AG04450 (cell line): ENCODE measurements at regions not wholly inside any gene's neighbourhood (a gene's known extent, or its start where the extent isn't known, plus 50 kb on each side); places are given as distances from the start of the nearest gene placed in this dataset.

ENCODE experiments used
- CTCF ChIA-PET: fragments of 300-600, 350-600 bp; formaldehyde crosslinking; extraction: SDS; loops from one replicate; lab custom pipeline; 2022; ENCODE audit warnings: antibody characterized with exemption, inconsistent platforms; lab: Charles Lee
- POLR2A ChIA-PET: fragments of 350-600 bp; formaldehyde crosslinking; extraction: SDS; loops from one replicate; lab custom pipeline; 2021; ENCODE audit warnings: antibody characterized with exemption, inconsistent platforms; lab: Yijun Ruan, JAX
- DNase-seq: peaks from one replicate; pipeline ENCODE4 v3.0.0-alpha.2; 2011; ENCODE audit warnings: low read depth, low spot score
- H3K27ac ChIP-seq: one replicate; pipeline ENCODE4 v1.5.1; 2012; ENCODE audit warnings: low read depth, low read length, control low read depth
- H3K27me3 ChIP-seq: one replicate; pipeline ENCODE4 v1.6.0; 2012; ENCODE audit warnings: low read length; ENCODE audit not compliant: control insufficient read depth, insufficient read depth
- H3K4me3 ChIP-seq: 2 replicates; pipeline ENCODE4 v1.5.1; 2011; ENCODE audit warnings: mild to moderate bottlenecking, low read depth, low read length, control low read depth
- H3K9me3 ChIP-seq: 2 replicates; pipeline ENCODE4 v1.5.1; 2012; ENCODE audit warnings: low read length; ENCODE audit not compliant: control insufficient read depth, insufficient read depth
- CTCF ChIP-seq: IDR thresholded peaks from 2 replicates; pipeline ENCODE4 v1.5.1; 2011; ENCODE audit warnings: low read depth, low read length, control low read depth, inconsistent platforms

GRCh38 chr5:175236176-175236575, 207.8 kb downstream of the DRD1 start:
- H3K4me3 ChIP-seq: no peak overlapping the region
- H3K27ac ChIP-seq: no peak overlapping the region
- no peaks in the 10 kb centered on the region for H3K9me3 ChIP-seq
- peaks cover 5% of the 10 kb centered on the region for H3K27me3 ChIP-seq
- POLR2A ChIA-PET: no interaction called here
- TF ChIP-seq CTCF: no peak
- DNase-seq: no peak
- CTCF ChIA-PET: no interaction called here

- Histone ChIP-seq H3K27ac (no peak overlapping the region), H3K4me3 (no peak overlapping the region), H3K9me3 (no peaks in the 10 kb centered on the region), H3K27me3 (peaks cover 5% of the 10 kb centered on the region)
- DNase-seq: no peak
- ChIA-PET CTCF (no interaction called here), POLR2A (no interaction called here)
- no peak for TF ChIP-seq CTCF
These were observed 208.6 kb downstream of the DRD1 start for GRCh38 chr5:175235251-175235960.

- POLR2A ChIA-PET: no interaction called here
- Histone ChIP-seq H3K9me3 (no peaks in the 10 kb centered on the region), H3K27me3 (no peaks in the 10 kb centered on the region), H3K4me3 (no peak overlapping the region), H3K27ac (no peak overlapping the region)
- no peak for TF ChIP-seq CTCF
- DNase-seq: no peak
- CTCF ChIA-PET: no interaction called here
These were observed 213.7 kb downstream of the DRD1 start for GRCh38 chr5:175230299-175230698.

GRCh38 chr5:175226506-175226905, 217.5 kb downstream of the DRD1 start:
- CTCF ChIA-PET: no interaction called here

More at GRCh38 chr5:175226506-175226905, 217.5 kb downstream of the DRD1 start:
- Histone ChIP-seq H3K27ac (no peak overlapping the region), H3K9me3 (no peaks in the 10 kb centered on the region), H3K4me3 (no peak overlapping the region), H3K27me3 (no peaks in the 10 kb centered on the region)
- POLR2A ChIA-PET: no interaction called here
- no peak for TF ChIP-seq CTCF
- DNase-seq: no peak
